NCI-H82 (cell line): ENCODE measurements at regions not wholly inside any gene's neighbourhood (a gene's known extent, or its start where the extent isn't known, plus 50 kb on each side); places are given as distances from the start of the nearest gene placed in this dataset.

Experiments used
- DNase-seq: peaks from one replicate; lab custom pipeline; 2025; lab: John Stamatoyannopoulos, UW

DNA sequence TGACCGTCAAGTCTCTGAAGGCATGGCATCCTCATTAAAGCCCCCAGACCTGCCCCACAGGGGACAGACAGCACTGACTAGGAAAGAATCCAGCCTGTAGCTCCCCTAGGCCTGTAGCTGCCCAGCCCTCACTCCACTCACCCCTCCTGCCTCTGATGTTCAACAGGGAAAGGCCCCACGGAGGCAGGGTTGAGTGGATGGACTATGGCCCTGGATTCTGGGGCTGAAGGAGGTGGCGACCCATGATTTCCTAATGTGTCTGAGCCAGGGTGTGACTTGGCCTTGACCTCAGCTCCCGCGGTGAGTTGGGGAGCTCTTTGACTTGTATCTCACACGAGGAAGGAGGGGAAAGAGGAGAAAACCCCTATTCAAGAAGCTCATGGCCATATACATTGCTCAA lies 238.5 kb upstream of the CSF3R start:
- no peak for DNase-seq

GRCh38 chr1:36717431-36717830 lies 234.7 kb upstream of the CSF3R start:
- DNase-seq, result no peak

DNA sequence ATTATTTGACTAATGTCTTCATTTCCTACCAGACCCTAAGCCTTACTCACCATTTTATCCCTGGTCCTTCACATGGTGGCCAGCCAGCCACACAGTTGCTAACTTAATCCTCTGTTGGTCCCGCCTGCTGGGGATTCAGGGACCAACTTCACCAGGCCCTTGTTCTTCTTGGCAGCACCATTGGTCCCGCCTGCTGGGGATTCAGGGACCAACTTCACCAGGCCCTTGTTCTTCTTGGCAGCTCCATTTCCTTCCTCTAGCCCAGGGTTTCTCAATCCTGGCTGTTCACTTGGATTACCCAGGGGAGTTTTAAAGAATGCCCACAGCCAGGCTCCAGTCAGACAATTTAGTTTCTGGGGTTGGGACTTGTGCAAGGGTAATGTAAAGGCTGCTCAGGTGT lies 233.1 kb upstream of the CSF3R start:
- peak; percentile 84 for DNase-seq

DNA sequence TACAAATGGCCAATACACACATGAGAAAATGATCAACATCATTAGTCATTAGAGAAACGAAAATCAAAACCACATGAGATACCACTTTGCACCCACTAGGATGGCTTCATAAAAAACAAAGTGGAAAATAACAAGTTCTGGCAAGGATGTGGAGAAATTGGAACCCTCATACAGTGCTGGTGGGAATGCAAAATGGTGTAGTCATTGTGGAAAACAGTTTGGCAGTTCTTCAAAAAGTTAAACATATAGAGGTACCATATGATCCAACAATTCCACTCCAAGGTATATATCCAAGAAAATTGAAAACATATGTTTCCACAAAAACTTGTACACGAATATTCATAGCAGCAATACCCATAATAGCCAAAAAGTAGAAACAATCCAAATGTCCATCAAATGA lies 231.6 kb upstream of the CSF3R start:
- DNase-seq, result no peak

GRCh38 chr1:36711480-36711879 lies 228.8 kb upstream of the CSF3R start:
- DNase-seq, result peak; percentile 69

GRCh38 chr1:36710951-36711350 lies 228.2 kb upstream of the CSF3R start:
- DNase-seq, result peak; percentile 75

DNA sequence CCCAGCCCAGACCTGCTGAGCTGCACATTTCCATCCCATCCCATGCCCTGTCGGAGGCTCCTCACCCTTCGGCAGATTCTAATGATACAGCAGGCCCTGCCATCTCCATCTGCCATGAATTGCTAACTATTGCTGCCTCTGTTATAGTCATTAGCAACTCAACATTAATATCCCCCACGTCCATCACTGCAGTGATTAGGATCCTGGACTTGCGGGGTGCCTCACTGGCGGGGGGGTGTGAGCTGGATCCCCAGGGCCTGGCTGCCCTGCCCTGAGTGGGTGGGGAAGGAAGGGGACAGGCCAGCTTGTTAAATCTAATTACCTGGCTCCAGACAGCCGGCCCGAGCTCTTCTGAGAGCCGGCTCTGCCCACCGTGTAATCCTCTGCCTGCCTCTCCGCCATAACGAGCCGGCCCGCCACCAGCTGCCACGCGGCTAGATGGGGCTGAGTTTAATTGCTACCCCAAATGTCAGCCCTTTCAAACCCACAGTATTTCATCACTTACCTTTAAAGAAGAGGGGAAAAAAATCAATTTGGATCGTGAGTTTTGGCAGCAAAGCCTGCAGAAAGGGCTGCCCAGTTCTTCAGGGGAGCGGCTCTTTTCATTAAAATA lies 227.3 kb upstream of the CSF3R start:
- peak; percentile 98 for DNase-seq

- peak; percentile 24 for DNase-seq
Measured at GRCh38 chr1:36708587-36708986, 225.9 kb upstream of the CSF3R start.

DNA sequence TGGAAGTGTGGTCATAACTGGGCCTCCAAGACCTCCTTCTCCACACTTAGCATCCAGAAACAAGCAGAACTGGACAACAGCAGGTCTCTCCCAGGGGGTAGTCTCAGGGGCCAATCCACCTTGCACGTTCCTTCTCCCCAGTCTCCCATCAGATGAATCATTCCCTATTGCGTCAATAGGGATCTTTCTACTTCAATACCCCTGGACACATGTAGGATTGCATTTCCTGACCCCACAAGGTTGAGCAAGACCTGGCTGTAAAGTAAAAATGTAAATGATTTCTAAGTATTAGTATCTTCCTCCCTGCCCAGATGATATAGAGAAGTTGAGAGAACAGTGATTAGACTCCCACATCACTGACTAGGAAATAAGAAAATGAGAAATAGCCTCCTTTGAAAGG lies 224.5 kb upstream of the CSF3R start:
- no peak for DNase-seq

DNA sequence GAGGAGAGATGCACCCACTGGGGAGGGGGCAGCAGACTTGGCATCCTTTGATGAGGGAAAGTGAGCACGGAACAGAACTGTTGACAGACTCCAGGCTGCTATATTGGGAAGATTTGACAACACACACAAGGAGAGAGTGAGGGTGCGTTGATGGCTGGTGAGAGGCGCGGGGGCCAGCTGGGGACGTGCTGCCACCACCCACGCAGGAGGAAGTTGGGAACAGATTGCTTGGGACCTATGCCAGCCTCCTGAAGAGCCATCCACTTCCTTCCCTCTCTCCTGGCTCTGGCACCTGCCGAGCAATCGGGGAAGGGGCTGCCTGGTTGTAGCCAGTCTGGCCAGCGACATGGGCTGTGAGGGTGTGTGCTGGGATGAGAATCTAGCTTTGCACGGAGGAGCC lies 223.7 kb upstream of the CSF3R start:
- DNase-seq, result no peak

- DNase-seq, result peak; percentile 61
Measured at GRCh38 chr1:36705629-36706028, 222.9 kb upstream of the CSF3R start.

GRCh38 chr1:36703526-36704208 lies 221.0 kb upstream of the CSF3R start:
- peak; percentile 96 for DNase-seq

DNA sequence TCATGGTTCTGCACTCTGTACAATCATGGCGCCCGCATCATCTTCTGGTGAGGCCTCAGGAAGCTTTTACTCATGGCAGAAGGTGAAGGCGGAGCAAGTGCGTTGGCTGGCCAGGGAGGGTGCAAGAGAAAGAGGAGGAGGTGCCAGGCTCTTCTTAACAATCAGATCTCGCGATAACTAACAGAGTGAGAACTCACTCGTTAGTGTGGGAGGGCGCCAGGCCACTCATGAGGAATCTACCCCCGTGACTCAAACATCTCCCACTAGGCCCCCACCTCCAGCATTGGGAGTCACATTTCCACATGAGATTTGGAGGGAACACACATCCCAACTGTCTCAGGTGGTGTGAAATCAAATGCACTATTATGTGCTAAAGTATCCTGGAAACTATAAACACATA lies 220.2 kb upstream of the CSF3R start:
- DNase-seq, result no peak

DNA sequence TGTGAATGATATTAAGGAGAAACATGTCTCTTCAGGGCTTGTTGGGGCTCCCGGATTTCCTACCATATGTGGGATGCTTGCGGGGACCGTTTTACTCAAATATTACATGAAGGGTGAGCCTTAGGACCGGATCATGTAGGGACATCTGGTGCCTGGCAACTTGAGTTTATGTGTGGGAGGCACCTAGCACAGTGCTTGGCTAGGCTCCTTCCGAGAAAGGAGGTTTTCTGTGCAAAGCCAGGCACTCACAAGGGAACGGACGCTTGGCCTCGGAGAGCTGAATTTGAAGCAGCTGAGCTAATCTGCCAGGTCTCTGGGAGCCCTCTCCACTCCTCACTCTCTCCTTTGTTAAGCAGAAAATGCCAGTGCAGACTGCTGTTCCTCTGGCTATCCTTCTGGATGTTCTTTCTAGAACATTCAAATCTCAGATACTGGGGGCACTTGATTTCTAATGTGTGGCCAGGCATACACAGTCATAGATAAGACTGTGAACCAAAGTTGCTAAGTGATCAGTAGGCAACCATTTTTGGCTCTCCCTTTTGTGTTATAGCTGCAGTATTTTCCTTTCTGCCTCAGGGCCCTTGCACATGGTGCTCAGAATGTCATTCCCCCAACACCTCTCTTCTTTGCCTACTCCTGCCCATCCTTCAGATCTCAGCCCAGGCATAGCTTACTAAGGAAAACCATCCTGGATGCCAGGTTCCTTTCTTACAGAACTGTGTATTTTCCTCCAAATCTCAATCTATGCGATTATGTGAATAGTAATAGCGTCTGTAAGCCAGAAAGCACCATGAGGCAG lies 216.6 kb upstream of the CSF3R start:
- peak; percentile 44 for DNase-seq

DNA sequence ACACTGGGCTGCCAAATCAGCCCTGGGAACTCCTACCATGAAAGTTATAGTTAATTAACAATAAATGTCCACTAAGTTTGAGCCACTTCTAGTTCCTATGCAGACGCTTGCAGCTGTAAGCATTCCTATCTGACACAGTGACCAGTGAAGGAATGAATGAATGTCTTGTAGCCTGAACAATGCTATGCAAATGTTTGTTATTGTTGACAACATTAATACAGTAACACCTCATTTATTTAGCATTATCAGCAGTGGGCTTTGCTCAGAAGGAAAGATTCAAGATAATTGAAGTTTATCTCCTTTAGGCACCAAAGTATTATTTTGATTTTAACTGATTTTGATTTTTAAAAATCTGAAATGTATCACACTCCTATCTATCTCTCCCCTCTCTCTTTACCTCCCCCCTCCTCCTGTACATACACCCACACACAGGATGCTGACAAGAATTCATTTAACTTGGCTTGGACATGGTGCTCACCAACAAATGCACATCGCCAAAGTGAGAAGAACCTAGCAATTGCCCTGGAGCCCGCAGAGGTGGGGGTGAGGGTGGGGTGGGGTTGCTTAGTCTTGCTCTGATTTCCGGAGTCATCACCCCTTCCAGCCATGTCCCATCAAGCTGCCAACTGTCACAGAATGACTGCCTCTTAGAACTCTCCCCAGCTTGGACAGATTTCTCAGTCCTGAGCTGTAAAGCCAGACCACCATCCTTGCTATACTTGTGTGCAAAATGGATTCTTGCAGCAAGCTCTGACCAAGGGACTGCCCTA lies 215.3 kb upstream of the CSF3R start:
- DNase-seq, result no peak

DNA sequence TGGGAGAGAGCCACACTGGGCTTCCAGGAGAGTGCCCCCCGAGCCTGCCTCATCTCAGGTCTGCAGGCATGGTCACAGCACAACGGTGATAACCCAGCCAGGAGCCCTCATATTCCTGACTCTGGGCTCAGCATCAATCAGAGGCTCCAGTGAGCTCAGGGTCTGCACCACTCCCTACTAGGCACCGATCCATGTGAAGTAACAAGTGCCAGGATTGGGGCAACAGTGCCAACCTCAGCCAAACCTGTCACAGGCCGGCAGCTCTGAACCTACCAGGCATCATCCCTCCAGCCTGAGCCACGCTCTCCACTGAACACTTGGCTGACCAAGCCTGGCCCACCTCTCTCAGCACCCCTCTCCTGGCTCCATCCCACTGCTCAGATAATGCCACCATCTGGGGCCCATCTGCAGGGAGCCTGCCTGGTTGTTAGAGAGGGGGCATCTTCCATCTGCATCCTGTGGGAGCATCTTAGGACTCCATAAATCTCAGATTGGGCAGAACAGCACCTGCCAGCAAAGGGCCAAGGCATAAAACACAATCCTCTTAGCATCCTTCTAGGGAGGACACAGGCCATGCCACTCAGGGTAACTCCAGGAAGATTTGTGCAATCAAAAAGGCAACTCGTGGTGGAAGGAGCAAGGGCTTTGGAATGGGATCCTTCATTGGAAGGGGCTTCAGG lies 213.7 kb upstream of the CSF3R start:
- DNase-seq, result peak; percentile 94

DNA sequence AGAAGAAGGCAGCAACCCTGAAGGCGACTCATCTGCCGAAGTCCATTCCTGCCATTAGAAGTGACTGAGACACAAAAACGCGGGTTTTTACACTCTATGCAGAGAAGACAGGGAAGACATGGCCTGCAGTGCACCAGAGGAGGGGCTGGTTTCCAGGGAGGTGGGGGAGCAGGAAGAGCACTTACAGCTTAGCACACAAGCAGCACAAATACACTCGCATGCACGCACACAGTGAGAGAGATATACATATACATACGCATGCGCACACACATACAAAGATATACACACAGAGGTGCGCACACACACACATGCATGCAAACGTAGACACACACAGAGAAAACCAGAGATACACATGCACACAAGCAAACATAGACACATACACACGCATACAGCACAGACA lies 210.9 kb upstream of the CSF3R start:
- DNase-seq, result no peak

- DNase-seq, result no peak
Measured at GRCh38 chr1:36693161-36693525, 210.4 kb upstream of the CSF3R start.

- DNase-seq, result no peak
Measured at GRCh38 chr1:36692465-36693160, 209.9 kb upstream of the CSF3R start.

GRCh38 chr1:36691374-36691773 lies 208.7 kb upstream of the CSF3R start:
- DNase-seq, result no peak

DNA sequence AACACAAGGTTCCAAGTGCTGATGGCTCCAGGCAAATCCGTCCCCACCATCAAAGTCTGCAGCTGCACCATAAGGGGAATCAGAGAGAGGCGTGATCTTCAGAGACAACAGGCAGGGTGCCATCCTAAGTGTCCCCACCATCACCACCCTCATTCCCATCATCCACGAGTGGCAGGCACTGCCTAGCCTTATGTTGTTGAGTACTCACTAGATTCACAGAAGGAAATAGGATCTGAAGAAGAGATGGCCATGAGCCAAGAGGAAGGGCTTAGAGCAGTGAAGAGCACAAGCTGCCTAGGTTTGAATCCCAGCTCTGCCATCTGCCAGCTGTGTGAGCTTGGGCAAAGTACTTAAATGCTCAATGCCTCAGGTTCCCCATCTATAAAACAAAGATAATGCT lies 207.3 kb upstream of the CSF3R start:
- peak; percentile 93 for DNase-seq
